PC-9 (cell line): ENCODE measurements at regions not wholly inside any gene's neighbourhood (a gene's known extent, or its start where the extent isn't known, plus 50 kb on each side); places are given as distances from the start of the nearest gene placed in this dataset.

Experiments
- EZH2 ChIP-seq: fragments of 200-600 bp; sonication (generic); IDR thresholded peaks from 2 replicates; pipeline ENCODE4 v1.8.0; 2017; ENCODE audit warnings: antibody characterized with exemption, low read depth
- TF ChIP-seq, protein P1 (sequence below): fragments of 200-600 bp; sonication (generic); conservative IDR thresholded peaks from 2 replicates; pipeline ENCODE4 v1.6.1; 2017; ENCODE audit warnings: mixed run types, antibody characterized with exemption, mild to moderate bottlenecking, moderate library complexity

DNA sequence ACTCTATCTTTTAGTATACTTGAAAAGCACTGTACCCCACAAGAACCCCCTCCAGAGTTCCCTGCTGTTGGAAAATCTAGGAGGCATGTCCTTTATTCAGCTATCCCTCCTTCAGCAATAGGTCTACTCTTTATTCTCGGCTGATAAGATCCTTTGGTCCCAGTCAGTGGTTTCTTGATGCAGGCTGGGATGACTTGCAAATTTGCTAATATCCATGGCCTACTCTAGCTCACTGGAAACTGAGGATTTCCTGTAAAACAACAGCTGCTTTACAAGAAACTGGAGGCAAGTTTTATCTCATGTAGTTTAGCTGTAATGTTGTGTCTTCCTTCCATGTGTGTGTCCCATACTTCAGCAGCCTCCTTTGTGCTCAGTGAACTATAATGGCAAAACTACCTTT, 183.9 kb upstream of the SCN7A start:
- TF ChIP-seq, protein P1, sequence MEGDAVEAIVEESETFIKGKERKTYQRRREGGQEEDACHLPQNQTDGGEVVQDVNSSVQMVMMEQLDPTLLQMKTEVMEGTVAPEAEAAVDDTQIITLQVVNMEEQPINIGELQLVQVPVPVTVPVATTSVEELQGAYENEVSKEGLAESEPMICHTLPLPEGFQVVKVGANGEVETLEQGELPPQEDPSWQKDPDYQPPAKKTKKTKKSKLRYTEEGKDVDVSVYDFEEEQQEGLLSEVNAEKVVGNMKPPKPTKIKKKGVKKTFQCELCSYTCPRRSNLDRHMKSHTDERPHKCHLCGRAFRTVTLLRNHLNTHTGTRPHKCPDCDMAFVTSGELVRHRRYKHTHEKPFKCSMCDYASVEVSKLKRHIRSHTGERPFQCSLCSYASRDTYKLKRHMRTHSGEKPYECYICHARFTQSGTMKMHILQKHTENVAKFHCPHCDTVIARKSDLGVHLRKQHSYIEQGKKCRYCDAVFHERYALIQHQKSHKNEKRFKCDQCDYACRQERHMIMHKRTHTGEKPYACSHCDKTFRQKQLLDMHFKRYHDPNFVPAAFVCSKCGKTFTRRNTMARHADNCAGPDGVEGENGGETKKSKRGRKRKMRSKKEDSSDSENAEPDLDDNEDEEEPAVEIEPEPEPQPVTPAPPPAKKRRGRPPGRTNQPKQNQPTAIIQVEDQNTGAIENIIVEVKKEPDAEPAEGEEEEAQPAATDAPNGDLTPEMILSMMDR, result no peak
- no peak for TF ChIP-seq EZH2
